Limb (tissue), 2 donors: ENCODE measurements at regions not wholly inside any gene's neighbourhood (a gene's known extent, or its start where the extent isn't known, plus 50 kb on each side); places are given as distances from the start of the nearest gene placed in this dataset.

ENCODE experiments used
- DNase-seq, 2 donors: peaks; one replicate each; pipeline ENCODE4 v3.0.0-alpha.2; 2016; ENCODE audit errors: extremely low spot score in 2 of 2

- no peak for DNase-seq
Observed at GRCh38 chr2:7879483-7879835, 802.4 kb upstream of the ID2 start.

DNA sequence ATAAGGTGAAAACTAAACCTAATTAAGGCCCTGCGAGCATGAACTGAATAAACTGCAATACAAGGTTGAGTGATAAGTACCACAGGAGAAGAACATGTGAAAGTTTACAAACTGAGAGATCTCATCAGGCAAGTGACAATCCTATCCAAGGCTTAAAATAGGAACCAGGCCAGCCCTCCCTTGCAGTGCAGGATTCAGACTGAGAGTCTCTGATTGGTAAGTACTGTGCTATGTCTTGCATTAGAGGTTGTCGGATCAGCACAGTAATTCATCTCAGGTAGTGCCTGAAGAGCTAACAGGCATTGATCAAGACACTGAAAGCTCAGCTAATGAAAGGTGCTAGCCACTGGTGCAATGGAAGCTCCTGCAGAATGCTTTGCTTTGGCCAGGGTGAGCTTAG is 801.7 kb upstream of the ID2 start:
- DNase-seq, result no peak

GRCh38 chr2:7880566-7880965 is 801.3 kb upstream of the ID2 start:
- DNase-seq, result peak in 1 of 2 donors; percentile 6

DNA sequence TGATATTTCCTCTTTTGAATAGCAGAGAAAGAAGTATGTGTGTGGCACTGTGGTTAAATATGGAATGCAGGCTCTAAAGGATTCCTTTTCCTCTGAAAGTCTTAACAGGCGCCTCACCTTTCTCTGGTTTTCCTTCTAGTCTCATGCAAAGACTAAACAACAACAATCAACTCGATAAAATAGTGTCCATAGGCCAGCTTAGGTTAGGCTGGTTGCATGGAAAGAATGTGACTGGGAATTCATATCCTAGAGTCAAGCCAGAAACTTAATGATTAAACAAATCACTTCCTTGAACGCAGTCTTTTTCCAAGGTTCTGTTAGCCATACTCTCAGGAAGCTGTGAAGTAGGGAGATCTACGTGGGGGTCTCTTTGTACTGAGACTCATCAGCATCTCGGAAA is 800.8 kb upstream of the ID2 start:
- DNase-seq, result no peak

DNA sequence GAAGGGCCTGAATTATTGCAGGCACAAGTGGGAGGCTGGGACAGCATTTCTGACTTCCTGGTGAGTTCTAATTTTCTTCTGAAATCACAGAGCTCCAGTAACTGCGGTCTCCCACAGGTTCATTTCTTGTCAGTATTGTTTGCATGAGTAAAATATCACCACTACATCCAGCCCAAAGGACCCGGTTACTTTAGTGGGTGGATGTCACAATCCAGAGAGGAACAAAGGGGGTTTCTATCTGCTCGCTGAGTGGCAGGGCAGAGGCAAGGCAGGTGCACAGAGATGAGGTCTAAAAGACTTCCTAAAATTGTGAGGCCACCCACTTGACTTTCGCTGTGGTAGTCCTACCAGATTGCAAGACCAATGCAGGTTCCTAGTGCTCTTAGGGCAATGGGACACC is 800.4 kb upstream of the ID2 start:
- no peak for DNase-seq

GRCh38 chr2:7882296-7882695 is 799.6 kb upstream of the ID2 start:
- no peak for DNase-seq

DNA sequence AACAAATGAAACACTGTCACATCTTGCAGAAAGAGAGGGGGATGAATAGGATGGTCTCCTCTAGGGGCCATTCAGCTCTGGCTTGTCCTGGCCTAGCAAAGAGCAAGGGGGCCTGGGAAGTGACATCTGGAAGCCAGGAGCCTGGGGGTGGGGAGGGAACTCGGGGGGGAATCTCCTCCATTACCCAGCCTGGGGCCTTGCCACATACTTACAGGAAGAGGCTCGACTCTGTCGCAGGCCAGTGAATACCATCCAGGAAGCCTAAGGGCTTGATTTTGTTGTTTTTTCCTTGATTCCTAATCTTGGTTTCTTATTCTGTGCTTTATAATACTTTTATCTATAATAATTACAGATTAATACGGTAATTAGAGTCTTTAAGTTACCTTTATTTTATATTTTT is 797.5 kb upstream of the ID2 start:
- DNase-seq, result no peak

DNA sequence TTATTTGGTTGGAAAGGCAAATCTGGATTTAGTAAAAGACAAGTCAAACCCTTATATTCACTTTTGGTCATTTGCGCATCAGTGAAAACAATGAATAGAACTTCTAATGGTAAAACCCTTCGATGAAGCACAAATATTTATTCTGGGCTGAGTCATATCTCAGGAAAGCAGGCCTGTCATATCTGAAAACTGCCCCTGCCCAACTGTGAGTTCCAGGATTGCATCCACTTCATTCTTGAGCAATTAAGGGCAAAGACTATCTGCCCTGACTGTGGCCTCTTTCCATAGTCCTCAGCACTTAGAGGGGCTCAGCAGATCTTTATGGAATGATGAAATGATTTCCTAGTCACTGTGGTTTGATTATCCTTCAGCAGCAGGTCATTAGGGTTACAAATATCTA is 795.2 kb upstream of the ID2 start:
- DNase-seq, result no peak

- no peak for DNase-seq
Observed at GRCh38 chr2:7887441-7887840, 794.4 kb upstream of the ID2 start.

GRCh38 chr2:7888876-7889275 is 793.0 kb upstream of the ID2 start:
- no peak for DNase-seq

DNA sequence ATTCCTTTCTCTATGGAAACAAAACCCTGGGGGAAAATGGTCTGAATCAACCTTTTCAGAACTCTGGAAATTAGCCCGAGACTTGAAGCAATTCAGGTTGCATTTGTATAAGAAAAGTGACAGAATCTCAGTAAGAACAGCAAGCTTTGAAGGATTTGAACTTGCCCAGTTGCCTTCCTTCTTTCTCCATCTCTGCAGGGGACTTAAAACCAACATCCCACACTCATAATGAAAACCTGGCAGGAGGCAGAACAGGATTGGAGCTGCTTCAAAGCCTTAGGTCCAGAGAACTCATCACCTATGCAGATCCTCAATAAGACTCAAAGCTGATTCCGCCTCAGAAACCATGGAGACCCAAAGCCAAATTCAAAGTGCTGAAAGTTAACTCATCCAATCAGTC is 790.5 kb upstream of the ID2 start:
- DNase-seq, result no peak

DNA sequence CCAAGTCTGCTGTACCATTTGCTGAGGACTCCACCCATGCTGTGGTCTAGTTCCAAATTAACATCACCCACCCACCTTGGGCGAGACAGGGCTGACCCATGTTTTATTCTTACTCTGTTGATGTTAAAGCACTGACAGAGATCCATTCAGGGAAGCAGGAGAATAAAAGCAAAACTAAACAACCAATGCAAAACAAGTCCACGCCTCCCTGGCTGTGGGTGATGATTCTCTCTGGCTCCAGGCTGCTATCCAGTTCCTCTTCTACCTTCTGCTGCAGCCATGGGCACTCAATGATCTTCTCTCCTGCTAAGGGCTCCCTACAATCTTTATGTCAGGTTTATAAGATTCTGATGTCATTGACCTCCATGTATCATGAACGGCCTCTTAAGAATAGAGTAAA is 786.6 kb upstream of the ID2 start:
- DNase-seq, result no peak

DNA sequence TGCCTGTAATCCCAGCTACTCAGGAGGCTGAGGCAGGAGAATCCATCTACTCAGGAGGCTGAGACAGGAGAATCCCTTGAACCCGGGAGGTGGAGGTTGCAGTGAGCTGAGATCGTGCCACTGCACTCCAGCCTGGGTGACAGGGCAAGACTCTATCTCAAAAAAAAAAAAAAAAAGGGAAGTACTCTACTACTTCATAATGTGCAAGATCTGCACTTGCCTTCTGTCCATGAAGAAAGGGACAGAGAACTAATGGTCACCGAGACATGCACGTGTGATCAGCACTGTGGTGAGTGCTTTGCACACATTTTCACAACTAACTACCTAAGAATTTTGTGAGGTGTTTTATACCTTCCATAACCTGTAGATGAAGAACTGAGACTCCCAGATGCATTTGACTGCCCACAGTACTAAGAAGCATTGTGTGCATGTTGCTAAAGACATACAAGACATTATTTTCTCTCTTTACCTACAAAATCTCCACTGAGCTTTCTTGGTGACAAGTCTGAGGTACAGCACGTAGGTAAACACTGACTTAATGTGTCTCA is 784.8 kb upstream of the ID2 start:
- no peak for DNase-seq

DNA sequence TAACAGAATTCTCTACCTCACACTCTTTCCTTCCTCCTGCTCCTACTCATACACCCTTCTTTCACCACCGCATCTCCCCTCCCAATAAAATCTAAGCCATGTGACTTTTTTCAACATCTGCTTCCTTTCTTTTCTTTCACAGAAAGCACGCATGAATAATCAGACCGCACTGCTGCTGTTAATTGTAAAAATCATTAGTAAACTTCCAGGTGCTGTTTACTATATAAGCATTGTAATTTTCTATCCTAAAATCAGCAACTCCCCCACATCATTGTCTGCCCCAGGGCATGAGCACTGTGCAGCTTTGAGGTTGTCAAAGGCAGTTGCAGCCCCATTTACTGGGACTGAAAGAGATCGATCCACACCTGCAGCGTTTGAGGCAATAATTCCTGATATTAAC is 782.6 kb upstream of the ID2 start:
- DNase-seq, result no peak

- no peak for DNase-seq
Observed at GRCh38 chr2:7899923-7900322, 781.9 kb upstream of the ID2 start.

- DNase-seq, result no peak
Observed at GRCh38 chr2:7900593-7900992, 781.3 kb upstream of the ID2 start.

DNA sequence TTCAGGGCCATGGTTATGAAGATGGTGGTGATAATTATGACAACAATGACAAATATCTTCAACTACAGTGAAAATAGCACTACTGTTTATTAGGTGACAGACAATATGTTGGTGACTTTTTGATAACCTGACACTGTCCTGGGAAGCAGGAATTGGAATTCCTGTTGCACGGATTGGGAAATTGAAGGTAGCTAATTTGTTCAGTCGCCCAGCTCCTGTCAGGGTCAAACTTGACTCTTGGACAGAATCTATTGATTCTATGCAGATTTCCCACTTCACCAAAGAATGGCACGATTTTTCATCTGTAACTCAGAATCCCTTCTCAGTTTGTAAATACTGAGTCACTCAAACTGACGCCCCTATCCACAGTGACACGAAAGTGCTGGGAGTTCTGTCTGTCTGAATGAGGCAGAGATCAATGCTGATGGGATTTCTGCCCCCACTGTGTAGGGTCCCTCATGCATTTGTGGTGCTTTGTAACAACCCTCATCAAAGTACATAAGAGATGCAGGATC is 779.5 kb upstream of the ID2 start:
- no peak for DNase-seq

DNA sequence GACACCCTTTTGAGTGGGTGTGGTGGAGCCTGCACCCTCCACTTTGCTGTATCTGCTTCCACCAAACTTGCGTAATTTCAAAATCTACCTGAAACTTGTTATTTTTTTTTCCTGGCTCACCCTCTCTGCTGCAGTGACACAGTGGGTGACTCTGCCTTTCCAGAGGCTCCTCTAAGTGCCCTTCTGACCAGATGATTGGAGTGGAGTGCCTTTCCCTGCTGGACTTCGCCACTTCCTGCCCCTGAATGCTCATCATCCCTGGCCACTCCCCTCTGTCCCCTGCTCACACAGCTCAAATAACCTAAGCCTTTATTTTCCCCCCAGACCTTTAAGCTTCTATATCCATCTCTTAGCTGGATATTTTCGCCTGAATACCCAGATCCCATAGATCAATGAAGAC is 777.5 kb upstream of the ID2 start:
- no peak for DNase-seq

- DNase-seq, result no peak
Observed at GRCh38 chr2:7905756-7906155, 776.1 kb upstream of the ID2 start.

- no peak for DNase-seq
Observed at GRCh38 chr2:7906431-7906830, 775.4 kb upstream of the ID2 start.

GRCh38 chr2:7907041-7907440 is 774.8 kb upstream of the ID2 start:
- no peak for DNase-seq

- DNase-seq, result no peak
Observed at GRCh38 chr2:7910752-7911151, 771.1 kb upstream of the ID2 start.

GRCh38 chr2:7911196-7911595 is 770.7 kb upstream of the ID2 start:
- DNase-seq, result no peak

- peak in 1 of 2 donors; percentile 7 for DNase-seq
Observed at GRCh38 chr2:7913974-7914373, 767.9 kb upstream of the ID2 start.
